GM19455 (cell line): ENCODE measurements at regions not wholly inside any gene's neighbourhood (a gene's known extent, or its start where the extent isn't known, plus 50 kb on each side); places are given as distances from the start of the nearest gene placed in this dataset.

ENCODE experiments used
- ATAC-seq: cut with Tn5 transposase; IDR thresholded peaks from one replicate; pipeline ENCODE4 v1.9.1; 2021; ENCODE audit not compliant: unreplicated experiment

DNA sequence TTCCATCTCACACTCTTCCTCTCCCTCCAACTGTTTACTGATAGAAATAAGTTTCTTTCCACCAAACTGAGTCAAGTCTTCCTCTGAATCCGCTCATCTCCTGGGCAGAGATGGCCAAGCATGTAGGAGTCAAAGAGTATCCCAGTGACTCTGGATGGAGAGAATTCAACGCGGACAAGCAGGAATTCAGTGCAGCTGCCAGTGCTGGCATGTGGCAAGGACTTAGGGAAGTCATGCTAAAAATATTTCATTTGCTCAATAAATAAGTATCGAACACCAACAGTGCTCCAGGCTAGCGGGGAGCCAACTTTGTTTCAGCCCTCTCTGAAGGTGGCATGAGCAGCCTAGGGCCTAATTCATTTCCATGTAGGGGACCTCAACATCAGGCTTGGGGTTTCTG, 351.6 kb upstream of the ZMIZ1 start:
- ATAC-seq, result no peak

DNA sequence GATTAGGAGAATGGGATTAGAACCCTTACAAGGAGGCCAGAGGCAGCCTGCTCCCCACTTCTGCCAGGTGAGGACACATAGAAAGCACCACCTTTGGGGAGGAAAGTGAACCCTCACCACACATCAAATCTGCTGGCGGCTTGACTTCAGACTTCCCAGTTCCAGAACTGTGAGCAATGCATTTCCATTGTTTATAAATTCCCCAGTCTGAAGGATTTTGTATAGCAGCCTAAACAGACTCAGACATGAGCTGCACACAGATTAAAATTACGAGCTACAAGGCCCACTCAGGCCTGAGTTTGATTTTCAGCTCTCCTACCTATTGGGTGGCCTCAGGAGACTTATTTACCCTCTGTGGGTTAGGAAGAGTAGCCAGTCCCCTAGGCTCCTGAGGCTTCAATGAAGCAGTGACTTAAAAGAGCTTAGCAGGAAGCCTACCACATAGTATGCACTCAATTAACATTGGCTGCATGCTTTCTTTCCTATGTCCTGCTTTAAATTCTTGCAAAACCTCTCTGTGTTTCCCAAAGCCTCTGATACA, 350.7 kb upstream of the ZMIZ1 start:
- no peak for ATAC-seq

- no peak for ATAC-seq
These were observed 349.5 kb upstream of the ZMIZ1 start for GRCh38 chr10:78719276-78719675.

GRCh38 chr10:78720091-78720490, 348.7 kb upstream of the ZMIZ1 start:
- ATAC-seq, result no peak

- ATAC-seq, result no peak
These were observed 347.5 kb upstream of the ZMIZ1 start for GRCh38 chr10:78721231-78721630.

DNA sequence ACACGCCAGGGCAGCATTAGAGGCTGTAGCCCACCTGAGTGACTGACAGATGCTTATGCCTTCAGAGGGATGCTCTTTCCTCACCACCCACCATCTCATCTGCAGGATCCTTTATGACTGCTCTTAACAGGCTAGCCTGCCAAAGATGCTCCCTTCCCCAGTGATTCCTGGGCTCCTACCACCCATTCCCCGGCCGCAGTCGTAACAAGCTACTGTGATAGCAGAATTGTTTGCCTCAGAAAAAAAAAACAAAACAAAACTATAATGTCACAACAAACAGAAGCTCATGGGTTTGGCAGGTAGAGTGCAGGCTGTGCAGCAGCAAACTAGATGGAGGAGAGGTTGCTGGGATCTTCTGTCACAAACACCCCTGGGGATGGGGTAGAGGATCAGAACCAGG, 343.9 kb upstream of the ZMIZ1 start:
- no peak for ATAC-seq

GRCh38 chr10:78726171-78726570, 342.6 kb upstream of the ZMIZ1 start:
- ATAC-seq, result no peak

- ATAC-seq, result no peak
These were observed 341.5 kb upstream of the ZMIZ1 start for GRCh38 chr10:78727251-78727650.

DNA sequence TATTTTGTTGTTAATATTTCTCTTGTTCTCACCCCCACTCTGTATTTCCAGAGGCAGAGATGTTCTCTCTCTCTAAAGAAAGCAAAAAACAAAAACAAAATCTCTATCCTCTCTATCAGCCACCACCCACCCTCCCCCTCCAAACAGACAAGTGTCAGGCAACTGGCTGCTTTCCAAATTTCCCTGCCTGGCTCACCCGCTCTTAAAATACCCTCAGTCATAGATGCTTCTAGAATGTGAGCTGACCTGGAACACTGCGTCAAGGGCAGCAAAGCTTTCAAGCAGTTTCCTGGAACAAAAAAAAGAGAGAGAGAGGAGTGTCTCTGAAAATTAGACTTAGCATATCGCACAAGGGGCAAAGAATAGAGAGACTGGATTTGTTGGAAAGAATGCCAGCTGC, 341.0 kb upstream of the ZMIZ1 start:
- no peak for ATAC-seq

- no peak for ATAC-seq
These were observed 340.6 kb upstream of the ZMIZ1 start for GRCh38 chr10:78728176-78728575.

DNA sequence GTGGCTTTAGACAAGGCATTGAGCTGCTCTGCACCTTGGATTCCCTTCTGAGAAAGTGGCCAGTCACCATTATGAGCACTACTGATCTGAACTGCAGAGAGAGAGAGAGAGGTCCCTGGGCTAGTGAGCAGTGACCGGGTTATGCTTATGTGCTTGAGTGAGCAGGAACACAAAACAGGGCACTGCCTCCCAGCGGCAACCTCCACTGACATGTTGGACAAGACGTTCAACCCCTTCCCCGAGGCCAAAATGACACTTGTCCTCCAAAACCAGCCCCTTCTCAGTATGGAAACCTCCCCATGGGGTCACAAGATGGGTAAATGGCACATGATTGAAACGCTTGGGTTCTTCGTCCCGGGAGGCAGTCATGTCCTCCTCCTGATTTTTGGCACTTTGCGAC, 339.4 kb upstream of the ZMIZ1 start:
- no peak for ATAC-seq

- ATAC-seq, result no peak
These were observed 339.0 kb upstream of the ZMIZ1 start for GRCh38 chr10:78729800-78730199.

DNA sequence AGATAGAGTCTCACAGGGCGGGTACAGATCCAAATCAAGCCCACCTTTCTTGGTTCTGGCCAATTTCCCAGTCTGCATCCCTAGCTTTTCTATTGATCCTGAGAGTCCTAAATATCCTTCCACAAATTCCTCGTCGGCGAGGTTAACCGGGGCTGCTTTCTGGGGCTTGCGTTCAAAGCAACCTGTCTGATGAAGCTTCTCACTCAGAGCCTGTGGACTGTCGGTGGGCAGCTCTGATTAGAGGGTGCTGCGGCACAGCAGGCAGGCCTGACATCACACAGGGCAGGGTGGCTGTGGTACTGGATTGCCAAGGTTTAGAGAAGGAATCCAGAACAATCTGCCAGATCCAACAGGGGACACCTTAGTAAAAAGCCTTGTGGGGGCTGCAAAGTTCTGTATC, 338.0 kb upstream of the ZMIZ1 start:
- no peak for ATAC-seq

DNA sequence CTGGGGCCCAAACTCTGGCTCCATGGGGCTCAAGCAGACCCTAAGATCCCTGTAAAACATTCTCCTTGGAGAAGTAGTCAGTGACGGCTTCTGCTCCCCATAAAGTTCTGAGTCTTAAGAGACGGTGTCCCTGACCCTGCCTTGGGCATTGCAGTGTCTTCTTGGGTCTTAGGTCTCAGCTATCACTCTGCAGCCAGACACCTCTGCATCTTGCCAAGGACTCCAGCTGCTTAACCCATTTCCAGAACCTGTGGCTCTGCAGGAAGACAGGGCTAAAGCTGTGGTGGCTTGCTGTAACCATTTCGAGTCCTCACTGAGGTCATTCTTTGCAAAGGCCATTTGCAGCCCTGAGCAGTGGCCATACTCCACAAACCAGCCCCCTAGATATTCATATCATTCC, 337.1 kb upstream of the ZMIZ1 start:
- ATAC-seq, result no peak

DNA sequence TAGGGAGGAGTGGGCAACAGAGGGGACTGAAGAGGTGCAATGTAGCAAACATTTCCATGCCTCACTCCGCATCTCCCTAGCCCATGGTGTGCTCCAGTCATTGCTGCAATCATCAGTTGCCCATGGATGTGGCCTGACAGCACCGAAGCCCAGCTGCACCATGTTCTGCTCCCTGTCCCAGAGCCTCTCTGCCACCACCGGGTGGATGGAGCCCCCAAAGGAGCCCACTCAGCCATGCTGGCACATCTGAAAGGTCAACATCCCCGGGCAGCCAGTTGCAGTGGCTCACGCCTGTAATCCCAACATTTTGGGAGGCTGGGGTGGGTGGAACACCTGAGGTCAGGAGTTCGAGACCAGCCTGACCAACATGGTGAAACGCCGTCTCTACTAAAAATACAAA, 336.4 kb upstream of the ZMIZ1 start:
- no peak for ATAC-seq

DNA sequence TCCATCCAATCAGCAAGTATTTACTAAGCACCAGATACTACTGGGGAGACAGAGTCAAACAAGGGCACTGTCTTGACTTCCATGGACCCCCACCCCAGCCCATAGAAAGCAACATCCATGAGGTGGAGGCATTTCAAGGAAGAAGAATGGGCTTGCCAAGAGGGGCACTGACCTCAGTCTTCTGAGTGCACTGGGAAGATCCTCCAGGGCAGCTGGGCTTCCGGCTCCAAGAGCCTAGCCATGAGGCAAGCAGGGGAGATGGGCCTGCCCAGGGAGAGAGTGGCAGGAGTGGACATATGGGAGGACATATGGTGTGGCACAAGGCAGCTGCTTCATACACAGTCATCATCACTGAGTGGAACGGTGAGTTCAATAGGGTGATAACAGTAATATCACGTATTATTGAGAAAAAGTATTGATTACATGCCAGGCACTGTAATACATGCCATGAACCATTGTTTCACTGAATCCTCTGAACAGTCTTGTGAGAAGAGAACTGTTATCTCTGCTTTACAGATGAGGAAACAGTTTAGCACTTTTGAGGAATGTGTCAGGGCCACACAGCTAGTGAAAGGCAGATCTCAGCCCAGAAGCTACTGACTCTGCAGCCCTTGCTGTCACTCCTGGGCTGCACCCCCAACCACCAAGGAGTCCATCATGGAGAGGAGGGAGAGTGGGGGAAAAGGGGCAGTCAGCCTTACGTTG, 331.7 kb upstream of the ZMIZ1 start:
- no peak for ATAC-seq

- no peak for ATAC-seq
These were observed 330.6 kb upstream of the ZMIZ1 start for GRCh38 chr10:78737883-78738856.

- no peak for ATAC-seq
These were observed 329.9 kb upstream of the ZMIZ1 start for GRCh38 chr10:78738861-78739260.

- ATAC-seq, result no peak
These were observed 329.2 kb upstream of the ZMIZ1 start for GRCh38 chr10:78739444-78740053.

- ATAC-seq, result no peak
These were observed 327.5 kb upstream of the ZMIZ1 start for GRCh38 chr10:78740976-78741915.

GRCh38 chr10:78742406-78742729, 326.4 kb upstream of the ZMIZ1 start:
- no peak for ATAC-seq
